ENCODE measurements at regions not wholly inside any gene's neighbourhood (a gene's known extent, or its start where the extent isn't known, plus 50 kb on each side); places are given as distances from the start of the nearest gene placed in this dataset.
"Not testable (repeated sequence)": the region's sequence is repeated elsewhere in the genome, so short reads cannot be mapped to it uniquely, and the experiment has no call there.

GRCh38 chr10:64637939-64638338 is 1116.7 kb downstream of the REEP3 start:
- H3K4me1 Mint-ChIP-seq (ENCODE audit: low read depth in 2 of 2), result no peaks in the 10 kb centered on the region
- H3K27me3 Mint-ChIP-seq, result no peaks in the 10 kb centered on the region
- no peaks in the 10 kb centered on the region for H3K9me3 Mint-ChIP-seq
- no peak overlapping the region for H3K4me3 Mint-ChIP-seq
- DNase-seq (no peak), ATAC-seq (replicated peaks) (no peak)
- no peaks in the 10 kb centered on the region for H3K36me3 Mint-ChIP-seq (ENCODE audit: insufficient read depth)
- H3K27ac Mint-ChIP-seq, result no peak overlapping the region

DNA sequence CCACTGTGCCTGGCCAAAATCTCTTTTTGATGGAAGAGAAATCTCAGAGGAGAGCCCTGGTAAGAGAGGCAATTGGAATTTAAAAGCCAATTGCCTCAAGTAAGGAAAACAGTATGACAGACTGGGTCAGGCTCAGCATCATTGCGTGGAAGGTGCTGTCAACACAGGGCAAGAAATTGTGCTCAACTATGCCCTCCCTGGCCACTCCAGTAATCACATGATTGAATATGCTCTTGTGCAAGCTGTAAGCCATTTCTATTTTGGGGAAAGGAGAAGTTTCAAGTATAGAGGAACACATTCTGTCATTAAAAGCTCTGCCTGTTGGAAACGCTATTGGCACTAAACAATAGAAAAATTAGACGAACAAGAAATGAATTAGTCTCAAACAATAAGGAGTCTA is 1127.7 kb downstream of the REEP3 start:
- Mint-ChIP-seq H3K4me3 (no peak overlapping the region), H3K4me1 (ENCODE audit: low read depth in 2 of 2) (no peaks in the 10 kb centered on the region)

DNA sequence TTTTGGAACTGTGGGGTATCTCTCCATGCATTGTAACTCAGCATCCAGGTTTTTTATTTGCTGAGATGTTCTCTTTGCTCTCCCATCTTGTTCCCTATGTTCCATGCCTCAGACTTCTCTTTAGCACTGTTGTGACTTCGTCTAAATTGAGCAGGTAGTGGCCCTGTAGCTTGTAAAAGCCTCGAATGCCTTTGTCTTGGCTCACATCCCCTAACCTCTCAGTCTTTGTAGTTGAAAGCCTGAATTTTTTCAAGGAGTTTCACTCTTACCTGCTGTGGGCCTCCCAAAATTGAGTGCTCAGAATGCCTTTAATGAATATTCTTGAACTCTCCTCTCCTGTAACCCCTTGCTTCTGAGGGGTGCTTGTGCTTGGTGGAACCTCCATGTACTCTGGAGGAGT is 1137.3 kb downstream of the REEP3 start:
- Mint-ChIP-seq H3K27me3 (no peaks in the 10 kb centered on the region), H3K36me3 (ENCODE audit: insufficient read depth) (no peaks in the 10 kb centered on the region), H3K4me1 (ENCODE audit: low read depth in 2 of 2) (no peaks in the 10 kb centered on the region), H3K4me3 (no peak overlapping the region), H3K9me3 (peaks cover 4 to 7% of the 10 kb centered on the region in 2 donors), H3K27ac (no peak overlapping the region)
- DNase-seq (no peak), ATAC-seq (replicated peaks) (no peak)

More for the DNA sequence above, 1127.7 kb downstream of the REEP3 start:
- DNase-seq (no peak), ATAC-seq (replicated peaks) (no peak)
- Mint-ChIP-seq H3K27ac (no peak overlapping the region), H3K27me3 (no peaks in the 10 kb centered on the region), H3K9me3 (peaks cover 8 to 19% of the 10 kb centered on the region in 2 donors), H3K36me3 (ENCODE audit: insufficient read depth) (no peaks in the 10 kb centered on the region)

- Mint-ChIP-seq H3K4me3 (no peak overlapping the region), H3K9me3 (peaks cover 4 to 7% of the 10 kb centered on the region in 2 donors), H3K36me3 (ENCODE audit: insufficient read depth) (no peaks in the 10 kb centered on the region), H3K4me1 (ENCODE audit: low read depth in 2 of 2) (no peaks in the 10 kb centered on the region), H3K27me3 (no peaks in the 10 kb centered on the region), H3K27ac (no peak overlapping the region)
- ATAC-seq (replicated peaks) (no peak), DNase-seq (no peak)
Measured at GRCh38 chr10:64659311-64659710, 1138.1 kb downstream of the REEP3 start.

- DNase-seq (no peak), ATAC-seq (replicated peaks) (no peak)
- no peaks in the 10 kb centered on the region for H3K4me1 Mint-ChIP-seq (ENCODE audit: low read depth in 2 of 2)
- no peaks in the 10 kb centered on the region for H3K36me3 Mint-ChIP-seq (ENCODE audit: insufficient read depth)
- no peak overlapping the region for H3K4me3 Mint-ChIP-seq
- no peak overlapping the region for H3K27ac Mint-ChIP-seq
- no peaks in the 10 kb centered on the region for H3K27me3 Mint-ChIP-seq
- H3K9me3 Mint-ChIP-seq, result peaks cover 8 to 12% of the 10 kb centered on the region in 2 donors
Measured at GRCh38 chr10:64682043-64682442, 1160.8 kb downstream of the REEP3 start.

DNA sequence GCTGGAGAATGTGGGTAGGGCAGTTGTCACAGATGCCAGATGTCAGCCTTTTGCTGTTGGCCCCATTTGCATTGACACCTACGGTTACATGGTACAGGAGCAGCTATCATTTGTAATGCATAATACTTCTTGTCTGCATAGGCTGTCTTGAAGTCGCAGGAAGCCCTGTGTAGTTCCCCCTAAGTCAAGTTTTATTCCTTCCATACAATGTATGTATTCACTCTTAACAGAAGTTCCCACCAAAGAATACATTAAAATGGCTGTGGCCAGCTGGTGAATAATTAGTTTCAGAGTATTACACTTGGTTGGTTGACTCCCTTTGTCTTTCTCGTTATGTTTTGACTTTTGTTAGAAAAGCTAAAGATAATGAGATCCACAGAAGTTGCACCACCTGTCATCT is 1169.0 kb downstream of the REEP3 start:
- H3K9me3 Mint-ChIP-seq, result peaks cover 2 to 15% of the 10 kb centered on the region in 2 donors
- H3K36me3 Mint-ChIP-seq (ENCODE audit: insufficient read depth), result no peaks in the 10 kb centered on the region
- ATAC-seq (replicated peaks) (no peak), DNase-seq (no peak)
- no peaks in the 10 kb centered on the region for H3K4me1 Mint-ChIP-seq (ENCODE audit: low read depth in 2 of 2)
- no peak overlapping the region for H3K27ac Mint-ChIP-seq
- H3K27me3 Mint-ChIP-seq, result no peaks in the 10 kb centered on the region
- no peak overlapping the region for H3K4me3 Mint-ChIP-seq

GRCh38 chr10:64699244-64699643 is 1178.0 kb downstream of the REEP3 start:
- no peak overlapping the region for H3K4me3 Mint-ChIP-seq
- no peaks in the 10 kb centered on the region for H3K27me3 Mint-ChIP-seq
- DNase-seq (no peak), ATAC-seq (replicated peaks) (no peak)
- no peaks in the 10 kb centered on the region for H3K4me1 Mint-ChIP-seq (ENCODE audit: low read depth in 2 of 2)
- peaks cover 0 to 8% of the 10 kb centered on the region in 2 donors for H3K9me3 Mint-ChIP-seq
- no peak overlapping the region for H3K27ac Mint-ChIP-seq
- H3K36me3 Mint-ChIP-seq (ENCODE audit: insufficient read depth), result no peaks in the 10 kb centered on the region

- H3K4me3 Mint-ChIP-seq; H3K27ac Mint-ChIP-seq; H3K27me3 Mint-ChIP-seq; H3K9me3 Mint-ChIP-seq; DNase-seq; ATAC-seq (replicated peaks); H3K4me1 Mint-ChIP-seq (ENCODE audit: low read depth in 2 of 2); H3K36me3 Mint-ChIP-seq (ENCODE audit: insufficient read depth): not testable (repeated sequence)
Measured at GRCh38 chr10:64702086-64702485, 1180.9 kb downstream of the REEP3 start.

DNA sequence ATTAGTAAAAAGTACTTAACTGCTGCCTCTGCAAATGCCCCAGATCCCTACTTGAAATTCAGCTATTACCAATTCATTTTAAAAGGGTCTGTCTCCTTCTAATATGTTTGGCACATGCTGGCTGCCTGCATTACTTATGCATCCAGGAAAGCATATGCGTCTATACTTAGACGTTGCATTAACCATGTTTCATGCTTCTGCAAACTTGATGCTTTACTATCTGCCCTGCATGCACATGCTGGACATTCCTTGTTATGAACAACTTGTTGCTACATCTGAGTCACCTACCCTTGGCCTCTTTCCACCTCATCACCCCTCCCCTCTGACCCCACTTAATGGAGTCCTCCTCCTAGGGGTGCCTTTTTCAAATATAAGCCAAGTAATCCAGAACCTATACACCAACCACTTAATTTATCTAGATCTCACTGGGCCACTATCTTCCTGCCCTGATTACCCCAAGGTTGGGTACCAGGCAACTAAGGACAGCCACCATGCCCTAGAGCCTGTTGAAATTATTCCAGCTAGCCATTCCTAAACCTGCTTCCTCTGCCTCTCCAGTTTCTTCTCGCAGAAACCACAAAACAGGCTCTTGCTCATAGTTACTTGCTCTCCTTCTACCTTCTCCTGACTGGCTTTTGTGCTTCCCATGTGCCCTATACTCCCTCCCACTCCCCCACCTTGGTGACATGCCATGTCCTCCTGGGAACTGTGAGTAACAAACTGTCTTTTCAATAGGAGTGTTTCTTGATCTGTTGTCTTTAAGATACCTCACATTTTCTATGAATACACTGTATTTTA is 1187.9 kb downstream of the REEP3 start:
- no peak for ATAC-seq (replicated peaks)
- Mint-ChIP-seq H3K27ac (no peak overlapping the region), H3K4me3 (no peak overlapping the region), H3K4me1 (ENCODE audit: low read depth in 2 of 2) (no peaks in the 10 kb centered on the region), H3K36me3 (ENCODE audit: insufficient read depth) (no peaks in the 10 kb centered on the region), H3K27me3 (no peaks in the 10 kb centered on the region), H3K9me3 (peaks cover 0 to 5% of the 10 kb centered on the region in 2 donors)
- DNase-seq, result no peak

DNA sequence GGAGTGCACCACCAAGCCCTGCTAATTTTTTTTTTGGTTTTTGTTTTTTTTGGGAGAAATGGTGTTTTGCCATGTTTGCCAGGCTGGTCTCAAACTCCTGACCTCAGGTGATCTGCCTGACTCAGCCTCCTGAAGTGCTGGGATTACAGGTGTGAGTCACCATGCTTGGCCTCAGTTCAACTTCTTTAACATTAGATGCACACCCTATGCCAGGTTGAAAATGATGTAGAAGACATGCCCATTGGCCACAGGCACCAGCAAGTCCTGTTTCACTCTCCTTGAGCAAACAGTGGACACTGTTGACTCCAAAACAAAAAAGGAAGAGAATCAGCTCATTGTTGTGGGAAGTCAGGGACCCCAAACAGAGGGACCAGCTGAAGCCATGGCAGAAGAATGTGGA is 1205.3 kb downstream of the REEP3 start:
- DNase-seq, result no peak
- ATAC-seq (replicated peaks), result no peak
- Mint-ChIP-seq H3K27ac (no peak overlapping the region), H3K27me3 (no peaks in the 10 kb centered on the region), H3K4me3 (no peak overlapping the region), H3K4me1 (ENCODE audit: low read depth in 2 of 2) (no peaks in the 10 kb centered on the region), H3K9me3 (peaks cover 12 to 22% of the 10 kb centered on the region in 2 donors), H3K36me3 (ENCODE audit: insufficient read depth) (no peaks in the 10 kb centered on the region)

DNA sequence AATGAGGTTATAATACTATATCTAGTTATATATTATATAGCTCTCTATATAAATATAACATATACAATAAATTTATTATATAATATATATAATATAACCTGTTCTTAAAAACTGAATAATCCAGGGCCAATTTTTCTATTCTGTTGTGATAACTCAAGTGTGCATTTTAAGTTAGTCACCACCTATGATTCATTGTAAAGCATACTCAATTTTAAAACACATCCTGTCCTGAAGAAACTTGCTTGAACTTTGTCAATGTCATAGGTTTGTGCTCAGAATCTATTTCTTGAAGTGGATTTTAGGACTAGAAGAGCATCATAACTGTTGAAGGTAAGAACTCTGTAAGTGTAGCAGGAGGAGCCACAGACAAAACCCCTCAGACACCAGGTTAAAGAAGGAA is 1209.8 kb downstream of the REEP3 start:
- no peaks in the 10 kb centered on the region for H3K27me3 Mint-ChIP-seq
- H3K9me3 Mint-ChIP-seq, result peaks cover 10 to 20% of the 10 kb centered on the region in 2 donors
- no peak overlapping the region for H3K4me3 Mint-ChIP-seq
- H3K4me1 Mint-ChIP-seq (ENCODE audit: low read depth in 2 of 2), result no peaks in the 10 kb centered on the region
- ATAC-seq (replicated peaks) (no peak), DNase-seq (no peak)
- H3K27ac Mint-ChIP-seq, result no peak overlapping the region
- no peaks in the 10 kb centered on the region for H3K36me3 Mint-ChIP-seq (ENCODE audit: insufficient read depth)

DNA sequence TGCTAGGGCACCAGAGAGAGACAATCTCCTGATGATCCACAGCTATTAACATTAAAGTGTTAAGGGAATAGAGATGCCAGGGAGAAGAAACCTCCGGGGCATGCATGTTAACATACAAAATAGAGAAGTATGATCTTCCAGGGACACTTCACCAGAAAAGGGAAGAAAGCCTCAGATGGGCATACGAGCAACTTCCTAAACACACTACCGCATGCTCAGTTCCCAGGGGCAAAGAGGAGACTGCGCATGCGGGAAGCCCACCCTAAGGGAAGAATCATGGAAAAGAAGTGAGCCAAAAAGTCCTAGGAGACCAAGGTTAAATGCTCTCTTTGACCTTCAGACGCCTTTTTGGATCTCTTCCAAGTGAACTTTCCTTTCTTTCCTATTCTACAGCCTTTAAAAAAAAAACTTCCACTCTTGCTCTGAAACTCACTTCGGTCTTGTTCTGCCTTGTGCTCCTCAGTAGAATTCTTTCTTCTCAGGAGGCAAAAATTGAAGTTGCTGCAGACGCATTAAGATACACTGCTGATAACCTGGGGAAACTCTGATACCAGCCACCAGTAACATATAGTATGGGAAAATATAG is 1211.3 kb downstream of the REEP3 start:
- no peaks in the 10 kb centered on the region for H3K4me1 Mint-ChIP-seq (ENCODE audit: low read depth in 2 of 2)
- H3K27me3 Mint-ChIP-seq, result no peaks in the 10 kb centered on the region
- peaks cover 12 to 20% of the 10 kb centered on the region in 2 donors for H3K9me3 Mint-ChIP-seq
- H3K4me3 Mint-ChIP-seq, result no peak overlapping the region
- DNase-seq (no peak), ATAC-seq (replicated peaks) (no peak)
- no peaks in the 10 kb centered on the region for H3K36me3 Mint-ChIP-seq (ENCODE audit: insufficient read depth)
- H3K27ac Mint-ChIP-seq, result no peak overlapping the region

GRCh38 chr10:64733980-64734379 is 1212.8 kb downstream of the REEP3 start:
- Mint-ChIP-seq H3K27me3 (no peaks in the 10 kb centered on the region), H3K4me1 (ENCODE audit: low read depth in 2 of 2) (no peaks in the 10 kb centered on the region), H3K36me3 (ENCODE audit: insufficient read depth) (no peaks in the 10 kb centered on the region), H3K9me3 (peaks cover 9 to 12% of the 10 kb centered on the region in 2 donors), H3K27ac (no peak overlapping the region), H3K4me3 (no peak overlapping the region)
- DNase-seq (no peak), ATAC-seq (replicated peaks) (no peak)

- Mint-ChIP-seq H3K4me3 (no peak overlapping the region), H3K27me3 (no peaks in the 10 kb centered on the region), H3K36me3 (ENCODE audit: insufficient read depth) (no peaks in the 10 kb centered on the region), H3K27ac (no peak overlapping the region), H3K9me3 (peaks cover 0 to 12% of the 10 kb centered on the region in 2 donors), H3K4me1 (ENCODE audit: low read depth in 2 of 2) (no peaks in the 10 kb centered on the region)
- DNase-seq (no peak), ATAC-seq (replicated peaks) (no peak)
Measured at GRCh38 chr10:64738462-64738861, 1217.3 kb downstream of the REEP3 start.

All from effector memory CD8-positive, alpha-beta T cell (primary cell).